Central memory CD8-positive, alpha-beta T cell (primary cell): ENCODE measurements at regions not wholly inside any gene's neighbourhood (a gene's known extent, or its start where the extent isn't known, plus 50 kb on each side); places are given as distances from the start of the nearest gene placed in this dataset.

Experiments used
- ATAC-seq: fragments of 150-1000 bp; cut with Tn5 transposase; replicated peaks from 2 replicates; pipeline ENCODE4 v1.10.0; 2022; ENCODE audit warnings: mild to moderate bottlenecking, moderate FRiP score, moderate number of reproducible peaks; ENCODE audit not compliant: poor library complexity, severe bottlenecking; ENCODE audit errors: extremely low read depth
- DNase-seq, 2 donors: peaks; one replicate each; pipeline ENCODE4 v3.0.0; 2021; ENCODE audit warnings: low spot score in 2 of 2
- H3K27ac Mint-ChIP-seq: one replicate; pipeline ENCODE4 v1.8.0; 2022; ENCODE audit warnings: low read depth, mild to moderate bottlenecking, moderate library complexity, mixed read lengths
- H3K27me3 Mint-ChIP-seq: one replicate; pipeline ENCODE4 v1.8.0; 2022; ENCODE audit warnings: mixed read lengths
- H3K36me3 Mint-ChIP-seq: one replicate; pipeline ENCODE4 v1.8.0; 2022; ENCODE audit warnings: mild to moderate bottlenecking, moderate library complexity, mixed read lengths; ENCODE audit not compliant: insufficient read depth
- H3K4me1 Mint-ChIP-seq: one replicate; pipeline ENCODE4 v1.8.0; 2022; ENCODE audit warnings: mixed read lengths
- H3K4me3 Mint-ChIP-seq: one replicate; pipeline ENCODE4 v1.8.0; 2022; ENCODE audit warnings: mild to moderate bottlenecking, moderate library complexity, mixed read lengths
- H3K9me3 Mint-ChIP-seq: one replicate; pipeline ENCODE4 v1.8.0; 2022; ENCODE audit warnings: mixed read lengths

DNA sequence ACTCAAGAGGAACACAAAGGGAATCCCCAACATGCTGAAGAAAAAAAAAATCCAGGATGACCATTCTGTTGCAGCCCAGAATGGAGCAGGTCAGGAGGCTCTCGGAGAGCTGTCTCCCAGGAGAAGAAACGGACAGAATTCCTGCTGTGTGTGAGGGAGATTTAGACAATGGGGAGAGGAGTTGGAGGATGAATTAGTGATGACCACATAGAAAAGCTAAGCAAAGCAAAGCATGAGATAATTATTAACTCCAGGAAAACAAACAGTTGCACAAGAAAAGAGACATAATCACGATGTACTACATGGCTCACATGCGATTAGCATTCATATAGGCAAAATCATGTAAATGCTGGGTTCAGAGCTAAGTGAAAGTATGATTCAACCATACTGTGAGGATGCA is 61.1 kb upstream of the SMYD2 start:
- Mint-ChIP-seq H3K4me1 (no peaks in the 10 kb centered on the region), H3K4me3 (no peak overlapping the region), H3K9me3 (no peaks in the 10 kb centered on the region), H3K36me3 (peaks cover 1% of the 10 kb centered on the region), H3K27ac (no peak overlapping the region), H3K27me3 (peaks cover 79% of the 10 kb centered on the region)
- DNase-seq: no peak
- no peak for ATAC-seq

DNA sequence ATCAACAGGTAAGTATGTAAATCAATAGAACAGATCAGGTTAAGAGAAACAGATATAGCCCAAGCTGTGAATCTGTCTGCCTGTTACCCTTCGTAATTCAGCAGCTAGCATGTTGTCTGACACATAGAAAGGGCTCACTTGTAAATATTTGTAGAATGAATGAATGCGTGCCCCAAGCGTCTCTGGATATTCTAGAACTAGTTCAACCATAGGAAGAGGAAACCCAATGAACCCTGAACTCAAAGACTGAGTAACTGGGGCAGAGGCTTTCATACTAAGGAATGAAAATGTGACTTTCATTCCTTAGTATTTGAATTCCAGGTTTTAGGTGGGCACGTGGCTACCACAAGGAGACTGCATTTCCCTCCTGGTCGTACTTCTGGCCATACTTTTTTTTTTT is 60.1 kb upstream of the SMYD2 start:
- no peaks in the 10 kb centered on the region for H3K4me1 Mint-ChIP-seq
- no peak overlapping the region for H3K4me3 Mint-ChIP-seq
- no peak for DNase-seq
- H3K27ac Mint-ChIP-seq: no peak overlapping the region
- H3K9me3 Mint-ChIP-seq: no peaks in the 10 kb centered on the region
- no peak for ATAC-seq
- H3K27me3 Mint-ChIP-seq: peaks cover 79% of the 10 kb centered on the region
- H3K36me3 Mint-ChIP-seq: peaks cover 1% of the 10 kb centered on the region

DNA sequence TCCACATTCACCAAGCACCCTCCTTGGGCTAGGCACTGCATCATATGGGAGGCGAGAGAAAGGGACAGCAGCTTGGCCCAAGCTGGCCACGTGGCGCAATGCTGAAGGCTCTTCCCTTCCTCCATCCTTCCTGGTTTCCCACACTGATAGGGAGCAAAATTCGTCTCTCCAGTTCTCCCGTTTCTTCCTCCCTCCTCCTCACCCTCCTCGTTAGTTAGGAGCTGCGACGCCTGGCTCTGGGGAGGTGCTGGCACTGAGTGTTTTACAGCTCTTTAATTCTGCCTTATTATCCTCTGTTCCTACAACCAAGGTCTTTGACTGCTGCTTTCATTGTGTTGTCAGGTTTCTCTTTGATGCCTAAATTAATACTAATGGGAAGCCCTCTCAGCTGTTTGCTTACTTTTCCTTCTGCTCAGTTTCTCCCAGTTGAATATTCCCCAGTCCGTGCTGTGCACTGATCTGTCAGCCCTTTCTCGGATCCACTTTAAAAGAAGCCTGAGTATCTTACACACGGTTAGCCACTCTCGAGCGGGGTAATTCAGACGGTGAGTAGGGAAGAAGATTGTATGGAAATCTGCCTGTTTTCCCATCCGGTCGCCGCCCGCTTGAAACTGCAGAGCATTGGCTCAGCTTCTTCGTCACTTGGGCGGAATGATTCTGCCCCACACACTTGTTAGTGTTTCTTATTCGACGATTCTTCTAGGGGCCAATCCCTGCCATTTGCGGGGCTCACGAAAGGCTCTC is 56.2 kb upstream of the SMYD2 start:
- ATAC-seq: no peak
- Mint-ChIP-seq H3K27me3 (peaks cover 62% of the 10 kb centered on the region), H3K4me3 (no peak overlapping the region), H3K36me3 (peaks cover 1% of the 10 kb centered on the region), H3K4me1 (no peaks in the 10 kb centered on the region), H3K27ac (no peak overlapping the region), H3K9me3 (no peaks in the 10 kb centered on the region)
- no peak for DNase-seq

DNA sequence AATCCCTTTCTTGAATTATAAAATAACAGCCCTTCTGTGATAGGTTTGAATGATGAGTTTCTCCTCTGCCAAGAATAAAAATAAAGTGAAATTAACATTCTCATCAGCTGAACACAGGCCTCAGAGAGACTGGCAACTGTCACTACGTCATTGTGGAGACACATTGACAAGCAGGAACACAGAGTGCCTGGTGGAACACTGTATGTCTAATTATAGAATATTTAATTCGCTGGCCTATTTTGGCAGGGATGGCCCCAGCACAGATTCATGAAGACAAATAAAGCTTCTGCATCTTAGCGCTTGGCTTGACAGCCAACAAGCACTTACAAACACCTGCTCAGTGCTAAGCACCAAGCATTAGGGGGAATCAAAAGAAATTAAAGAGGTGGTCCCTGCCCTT is 52.0 kb upstream of the SMYD2 start:
- H3K4me3 Mint-ChIP-seq: no peak overlapping the region
- ATAC-seq: no peak

DNA sequence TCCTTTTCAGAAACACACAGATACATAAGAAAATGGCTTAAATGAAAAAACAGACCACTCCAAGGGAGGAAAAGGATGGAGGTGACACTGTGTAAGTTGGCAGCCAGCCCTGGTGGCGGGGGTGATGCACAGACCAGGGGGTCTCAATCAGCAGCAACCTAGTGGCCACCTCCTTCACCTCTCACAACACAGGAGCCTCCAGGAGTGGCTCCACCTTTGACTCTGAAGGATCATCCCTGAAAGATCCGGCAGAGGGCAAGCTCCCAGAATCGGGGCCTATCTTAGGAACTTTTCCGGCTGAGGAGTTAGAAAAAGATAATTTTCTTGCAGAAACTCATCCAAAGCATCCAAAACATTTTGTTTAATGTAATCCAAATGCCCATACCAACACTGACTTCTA is 51.2 kb upstream of the SMYD2 start:
- DNase-seq: no peak
- no peak overlapping the region for H3K4me3 Mint-ChIP-seq
- ATAC-seq: no peak
- H3K27me3 Mint-ChIP-seq: peaks cover 61% of the 10 kb centered on the region
- H3K9me3 Mint-ChIP-seq: no peaks in the 10 kb centered on the region
- no peaks in the 10 kb centered on the region for H3K4me1 Mint-ChIP-seq
- no peaks in the 10 kb centered on the region for H3K36me3 Mint-ChIP-seq
- no peak overlapping the region for H3K27ac Mint-ChIP-seq

More for the DNA sequence above, 52.0 kb upstream of the SMYD2 start:
- H3K27me3 Mint-ChIP-seq: peaks cover 61% of the 10 kb centered on the region
- no peaks in the 10 kb centered on the region for H3K4me1 Mint-ChIP-seq
- no peaks in the 10 kb centered on the region for H3K36me3 Mint-ChIP-seq
- no peaks in the 10 kb centered on the region for H3K9me3 Mint-ChIP-seq
- H3K27ac Mint-ChIP-seq: no peak overlapping the region
- DNase-seq: no peak
